Fibroblast of lung (primary cell): ENCODE measurements at regions not wholly inside any gene's neighbourhood (a gene's known extent, or its start where the extent isn't known, plus 50 kb on each side); places are given as distances from the start of the nearest gene placed in this dataset.

ENCODE experiments used
- EZH2 ChIP-seq: IDR thresholded peaks from 2 replicates; pipeline ENCODE4 v1.5.1; 2012; ENCODE audit warnings: low read length, control low read depth, mild to moderate bottlenecking; ENCODE audit errors: missing control alignments
- TF ChIP-seq, protein P1 (sequence below), 2 donors: IDR thresholded peaks in 1 of 2; conservative IDR thresholded peaks in 1 of 2; 1 replicate in 1 of 2; 2 replicates in 1 of 2; pipeline ENCODE4 v1.5.1; 2011 to 2012; ENCODE audit warnings: low read length in 2 of 2, control low read depth in 1 of 2, inconsistent platforms in 1 of 2, low read depth in 1 of 2, mild to moderate bottlenecking in 1 of 2

DNA sequence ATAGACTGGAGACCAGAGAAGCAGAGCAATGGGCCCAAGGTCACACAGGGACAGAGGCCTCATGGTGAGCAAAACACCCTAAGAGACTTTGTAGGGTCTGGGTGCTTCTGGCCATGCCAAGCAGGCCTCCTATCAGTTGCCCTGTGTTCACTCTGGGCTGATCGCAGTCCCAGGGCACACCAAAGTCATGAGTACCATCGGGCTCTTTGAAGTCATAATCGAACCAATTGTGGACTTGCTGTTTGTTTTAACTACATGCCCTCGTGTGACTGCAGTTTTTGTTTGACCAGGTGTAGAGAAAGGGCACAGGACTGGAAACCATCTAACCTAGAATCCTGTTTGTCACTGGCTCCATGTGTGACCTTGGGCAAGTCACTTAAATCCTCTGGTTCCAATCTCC is 172.5 kb upstream of the CPEB2 start:
- TF ChIP-seq, protein P1, sequence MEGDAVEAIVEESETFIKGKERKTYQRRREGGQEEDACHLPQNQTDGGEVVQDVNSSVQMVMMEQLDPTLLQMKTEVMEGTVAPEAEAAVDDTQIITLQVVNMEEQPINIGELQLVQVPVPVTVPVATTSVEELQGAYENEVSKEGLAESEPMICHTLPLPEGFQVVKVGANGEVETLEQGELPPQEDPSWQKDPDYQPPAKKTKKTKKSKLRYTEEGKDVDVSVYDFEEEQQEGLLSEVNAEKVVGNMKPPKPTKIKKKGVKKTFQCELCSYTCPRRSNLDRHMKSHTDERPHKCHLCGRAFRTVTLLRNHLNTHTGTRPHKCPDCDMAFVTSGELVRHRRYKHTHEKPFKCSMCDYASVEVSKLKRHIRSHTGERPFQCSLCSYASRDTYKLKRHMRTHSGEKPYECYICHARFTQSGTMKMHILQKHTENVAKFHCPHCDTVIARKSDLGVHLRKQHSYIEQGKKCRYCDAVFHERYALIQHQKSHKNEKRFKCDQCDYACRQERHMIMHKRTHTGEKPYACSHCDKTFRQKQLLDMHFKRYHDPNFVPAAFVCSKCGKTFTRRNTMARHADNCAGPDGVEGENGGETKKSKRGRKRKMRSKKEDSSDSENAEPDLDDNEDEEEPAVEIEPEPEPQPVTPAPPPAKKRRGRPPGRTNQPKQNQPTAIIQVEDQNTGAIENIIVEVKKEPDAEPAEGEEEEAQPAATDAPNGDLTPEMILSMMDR (conservative IDR thresholded peaks at IDR 0.05 in 1 of 2, IDR thresholded peaks at IDR 0.05 in 1 of 2; ENCODE audit: low read depth in 1 of 2, low read length in 2 of 2), result no peak
- no peak for TF ChIP-seq EZH2
